LNCaP clone FGC (cell line): ENCODE measurements at regions not wholly inside any gene's neighbourhood (a gene's known extent, or its start where the extent isn't known, plus 50 kb on each side); places are given as distances from the start of the nearest gene placed in this dataset.

Source experiments
- DNase-seq: peaks from one replicate; pipeline ENCODE4 v3.0.0-alpha.2; 2011; ENCODE audit warnings: low read depth
- H3K4me3 ChIP-seq: 2 replicates; pipeline ENCODE4 v1.5.1; 2011; ENCODE audit warnings: mild to moderate bottlenecking, low read depth, low read length, control low read depth
- TF ChIP-seq, protein P1 (sequence below): IDR thresholded peaks from 2 replicates; pipeline ENCODE4 v1.5.1; 2012; ENCODE audit warnings: mild to moderate bottlenecking; ENCODE audit not compliant: control insufficient read depth, insufficient read depth; ENCODE audit errors: extremely low read depth

GRCh38 chr3:117936159-117936558, 1098.5 kb downstream of the IGSF11 start:
- H3K4me3 ChIP-seq = no peak overlapping the region
- no peak for DNase-seq
- TF ChIP-seq, protein P1, sequence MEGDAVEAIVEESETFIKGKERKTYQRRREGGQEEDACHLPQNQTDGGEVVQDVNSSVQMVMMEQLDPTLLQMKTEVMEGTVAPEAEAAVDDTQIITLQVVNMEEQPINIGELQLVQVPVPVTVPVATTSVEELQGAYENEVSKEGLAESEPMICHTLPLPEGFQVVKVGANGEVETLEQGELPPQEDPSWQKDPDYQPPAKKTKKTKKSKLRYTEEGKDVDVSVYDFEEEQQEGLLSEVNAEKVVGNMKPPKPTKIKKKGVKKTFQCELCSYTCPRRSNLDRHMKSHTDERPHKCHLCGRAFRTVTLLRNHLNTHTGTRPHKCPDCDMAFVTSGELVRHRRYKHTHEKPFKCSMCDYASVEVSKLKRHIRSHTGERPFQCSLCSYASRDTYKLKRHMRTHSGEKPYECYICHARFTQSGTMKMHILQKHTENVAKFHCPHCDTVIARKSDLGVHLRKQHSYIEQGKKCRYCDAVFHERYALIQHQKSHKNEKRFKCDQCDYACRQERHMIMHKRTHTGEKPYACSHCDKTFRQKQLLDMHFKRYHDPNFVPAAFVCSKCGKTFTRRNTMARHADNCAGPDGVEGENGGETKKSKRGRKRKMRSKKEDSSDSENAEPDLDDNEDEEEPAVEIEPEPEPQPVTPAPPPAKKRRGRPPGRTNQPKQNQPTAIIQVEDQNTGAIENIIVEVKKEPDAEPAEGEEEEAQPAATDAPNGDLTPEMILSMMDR = no peak

DNA sequence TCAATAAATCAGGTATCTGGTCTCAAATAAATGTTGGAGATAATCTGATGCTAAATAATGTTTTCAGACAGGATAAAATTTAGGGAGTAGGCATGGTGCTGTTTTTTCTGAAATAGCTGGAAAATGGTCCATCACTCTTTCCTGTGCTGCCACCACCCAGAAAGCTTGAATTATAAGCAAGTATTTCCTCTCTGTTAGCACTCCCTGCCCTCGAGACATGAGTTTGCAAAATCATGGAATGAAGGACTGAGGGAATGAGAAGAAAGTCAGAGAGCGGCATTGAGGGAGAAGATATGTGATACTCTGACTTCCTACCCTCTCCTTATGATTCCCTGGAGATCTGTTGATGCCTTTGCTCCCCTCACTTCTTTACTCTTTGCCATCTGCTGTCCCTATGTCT, 1095.7 kb downstream of the IGSF11 start:
- no peak overlapping the region for H3K4me3 ChIP-seq
- DNase-seq = no peak
- TF ChIP-seq, protein P1 = no peak

DNA sequence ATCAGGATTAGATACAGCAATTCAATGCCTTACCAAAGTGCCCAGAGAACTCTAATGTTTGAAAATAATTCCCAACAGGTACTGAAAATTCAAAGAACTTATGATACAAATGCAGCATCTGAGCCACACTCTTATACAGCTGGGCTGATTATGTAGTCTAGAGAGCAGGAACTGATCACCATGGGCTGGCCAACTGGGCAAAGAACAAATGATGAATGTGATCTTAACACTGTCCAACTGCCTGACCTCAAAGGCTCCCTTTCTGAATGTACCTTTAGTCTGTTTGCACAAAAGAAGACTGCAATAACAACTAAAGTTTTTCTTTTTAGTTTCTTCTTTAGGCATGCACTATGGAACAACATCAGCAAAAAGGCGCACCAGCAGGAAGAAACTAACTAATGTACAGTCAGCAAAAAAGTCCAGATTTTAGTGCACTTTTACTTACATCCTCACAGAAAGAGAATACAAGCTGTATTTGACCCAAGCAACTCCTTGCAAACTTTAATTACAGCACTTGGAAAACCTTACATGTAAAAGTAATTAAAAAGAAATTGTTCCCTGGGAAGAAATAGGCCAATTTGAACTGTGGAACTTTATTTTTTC, 1095.1 kb downstream of the IGSF11 start:
- DNase-seq = no peak
- no peak overlapping the region for H3K4me3 ChIP-seq
- TF ChIP-seq, protein P1 = no peak

GRCh38 chr3:117941015-117941414, 1093.6 kb downstream of the IGSF11 start:
- no peak for DNase-seq
- TF ChIP-seq, protein P1 = no peak
- no peak overlapping the region for H3K4me3 ChIP-seq

DNA sequence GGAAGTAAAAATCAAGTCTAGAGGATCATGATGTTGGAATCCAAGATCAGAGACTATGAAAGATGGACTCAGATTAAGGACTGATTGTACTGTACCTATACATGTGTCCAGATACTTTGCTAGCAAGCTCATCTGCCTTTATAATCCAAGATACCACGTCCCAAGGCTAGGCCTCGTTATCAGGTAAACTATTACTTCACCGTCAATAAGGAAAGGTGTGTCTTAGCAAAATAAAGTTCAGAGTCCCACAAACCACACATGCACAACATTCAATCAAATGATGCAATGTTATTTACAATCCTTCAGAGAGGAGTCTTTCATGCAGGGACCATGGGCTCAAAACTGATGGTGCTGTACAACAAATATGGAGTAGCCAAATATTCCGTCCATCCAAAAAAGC, 1092.9 kb downstream of the IGSF11 start:
- no peak for DNase-seq
- TF ChIP-seq, protein P1 = no peak
- no peak overlapping the region for H3K4me3 ChIP-seq

DNA sequence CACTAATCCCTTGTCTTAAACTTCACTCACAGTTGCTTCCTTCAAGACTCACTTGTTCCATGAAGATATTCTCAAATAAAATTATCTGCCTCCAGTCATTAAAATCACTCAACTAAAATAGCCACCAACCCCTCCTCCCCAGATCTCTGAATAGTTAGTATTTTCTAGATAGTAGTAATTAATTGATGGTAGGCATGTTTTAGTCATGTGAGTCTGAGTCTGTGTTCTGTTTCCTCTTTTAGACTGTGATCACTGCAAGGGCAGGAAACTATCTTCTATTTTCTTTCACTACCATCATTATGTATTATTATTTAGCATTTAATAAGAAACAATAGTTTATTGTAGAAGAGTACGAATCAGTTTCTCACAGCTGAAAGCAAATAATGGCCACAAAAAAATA, 1080.5 kb downstream of the IGSF11 start:
- no peak overlapping the region for H3K4me3 ChIP-seq
- TF ChIP-seq, protein P1 = no peak
- DNase-seq = no peak

DNA sequence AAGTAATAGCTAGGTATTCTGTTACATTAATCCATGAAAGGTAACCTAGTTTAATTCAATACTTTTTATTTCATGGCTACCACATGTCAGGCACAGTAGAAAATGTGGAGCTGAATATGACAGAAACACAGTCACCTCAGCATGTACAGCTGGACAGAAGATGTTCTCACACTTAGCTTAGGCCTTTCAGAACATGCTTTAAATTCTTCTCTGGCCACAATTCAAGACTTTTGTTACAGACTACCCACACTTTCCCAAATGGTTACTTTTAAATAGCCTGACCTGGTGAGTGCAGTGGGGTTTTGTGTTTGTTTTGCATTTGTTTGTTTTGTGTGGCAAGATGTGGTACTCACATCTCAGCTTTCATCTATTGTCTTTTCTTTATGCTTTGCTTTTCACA, 1079.5 kb downstream of the IGSF11 start:
- no peak for DNase-seq
- TF ChIP-seq, protein P1 = no peak
- H3K4me3 ChIP-seq = no peak overlapping the region
